IPS DF 4.7 (cell line): ENCODE measurements at regions not wholly inside any gene's neighbourhood (a gene's known extent, or its start where the extent isn't known, plus 50 kb on each side); places are given as distances from the start of the nearest gene placed in this dataset.
"Not testable (repeated sequence)": the region's sequence is repeated elsewhere in the genome, so short reads cannot be mapped to it uniquely, and the experiment has no call there.

Experiments
- DNase-seq: peaks from one replicate; pipeline ENCODE4 v3.0.0-alpha.2; 2013; ENCODE audit warnings: low spot score; ENCODE audit errors: extremely low read depth

DNA sequence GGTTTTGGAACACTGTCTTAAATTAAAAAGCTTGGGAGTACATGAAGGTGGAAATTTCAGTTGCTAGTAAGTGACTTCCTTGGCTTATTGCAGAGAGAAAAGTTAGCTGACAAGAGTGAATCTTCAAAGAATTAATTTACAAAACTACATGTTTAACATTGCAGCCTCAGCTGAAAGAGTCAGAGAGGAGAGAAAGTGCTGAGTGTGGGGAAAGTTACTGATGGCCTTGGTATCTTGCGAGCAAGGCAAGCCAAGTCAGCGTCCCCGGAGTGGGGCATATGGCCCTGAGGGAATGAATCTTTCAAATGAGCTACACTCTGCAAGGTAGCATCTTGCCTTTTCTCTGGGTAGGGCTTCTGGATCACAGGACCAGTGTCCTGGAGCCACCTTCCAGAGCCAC, 131.3 kb downstream of the LPIN1 start:
- DNase-seq, result no peak

DNA sequence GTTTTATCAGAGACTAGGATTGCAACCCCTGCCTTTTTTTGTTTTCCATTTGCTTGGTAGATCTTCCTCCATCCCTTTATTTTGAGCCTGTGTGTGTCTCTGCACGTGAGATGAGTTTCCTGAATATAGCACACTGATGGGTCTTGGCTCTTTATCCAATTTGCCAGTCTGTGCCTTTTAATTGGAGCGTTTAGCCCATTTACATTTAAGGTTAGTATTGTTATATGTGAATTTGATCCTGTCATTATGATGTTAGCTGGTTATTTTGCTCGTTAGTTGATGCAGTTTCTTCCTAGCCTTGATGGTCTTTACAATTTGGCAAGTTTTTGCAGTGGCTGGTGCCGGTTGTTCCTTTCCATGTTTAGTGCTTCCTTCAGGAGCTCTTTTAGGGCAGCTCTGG, 138.8 kb downstream of the LPIN1 start:
- DNase-seq, result not testable (repeated sequence)

DNA sequence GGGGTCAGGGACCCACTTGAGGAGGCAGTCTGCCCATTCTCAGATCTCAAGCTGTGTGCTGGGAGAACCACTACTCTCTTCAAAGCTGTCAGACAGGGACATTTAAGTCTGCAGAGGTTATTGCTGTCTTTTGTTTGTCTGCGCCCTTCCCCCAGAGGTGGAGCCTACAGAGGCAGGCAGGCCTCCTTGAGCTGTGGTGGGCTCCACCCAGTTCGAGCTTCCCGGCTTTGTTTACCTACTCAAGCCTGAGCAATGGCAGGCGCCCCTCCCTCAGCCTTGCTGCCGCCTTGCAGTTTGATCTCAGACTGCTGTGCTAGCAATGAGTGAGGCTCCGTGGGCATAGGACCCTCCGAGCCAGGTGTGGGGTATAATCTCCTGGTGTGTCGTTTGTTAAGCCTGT, 140.5 kb downstream of the LPIN1 start:
- not testable (repeated sequence) for DNase-seq

DNA sequence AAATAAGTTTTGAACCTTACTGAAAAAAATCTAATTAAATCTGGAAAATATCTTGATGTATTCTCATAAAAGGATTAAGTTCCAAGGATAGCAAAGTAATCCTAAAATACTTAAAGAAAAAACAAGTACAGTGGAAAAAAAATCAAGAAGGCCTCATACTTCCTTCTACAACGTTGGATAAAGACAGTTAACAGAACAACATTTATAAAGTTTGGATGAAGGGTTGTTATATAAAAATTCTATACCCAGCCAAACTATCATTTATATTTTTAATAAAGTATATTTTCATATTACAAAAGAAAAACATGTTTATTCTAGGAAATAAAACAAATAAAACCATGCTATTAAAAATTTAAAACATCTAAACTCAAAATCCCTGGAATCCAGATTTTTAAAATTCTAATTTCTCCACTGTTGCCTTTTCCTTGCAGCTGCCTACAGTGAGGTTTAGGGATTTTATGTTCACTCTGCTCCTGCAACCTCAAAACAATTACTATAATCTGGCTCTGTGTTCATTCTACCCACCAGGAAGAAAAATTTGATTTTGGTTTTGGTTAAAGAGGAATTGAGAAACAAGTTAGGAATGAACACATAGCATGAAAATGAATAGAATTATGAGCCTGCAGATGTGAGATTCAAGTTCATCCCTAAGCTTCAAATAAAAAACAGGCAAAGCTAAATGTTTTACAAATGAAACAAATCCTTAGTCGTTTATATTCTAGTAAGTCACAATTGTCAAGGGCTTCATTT, 142.8 kb downstream of the LPIN1 start:
- DNase-seq, result no peak

DNA sequence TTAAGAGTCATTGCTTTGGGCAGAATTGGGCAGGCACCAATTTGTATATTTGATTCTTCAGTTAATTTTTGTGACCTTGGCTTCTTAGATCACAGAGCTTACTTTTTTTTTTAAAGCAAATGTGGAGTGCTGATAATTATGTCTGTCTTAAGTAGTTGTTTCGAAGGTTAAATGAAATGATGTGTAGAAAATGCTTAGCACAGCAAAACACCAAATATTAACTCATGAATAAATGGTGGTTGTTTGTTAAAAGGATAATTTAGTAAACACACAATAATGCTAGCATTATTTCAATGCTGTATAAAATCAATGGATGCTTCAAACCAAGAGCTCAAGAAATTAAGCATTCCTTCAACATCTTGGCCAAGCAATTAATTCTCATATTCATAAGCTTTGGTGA, 143.4 kb downstream of the LPIN1 start:
- no peak for DNase-seq

DNA sequence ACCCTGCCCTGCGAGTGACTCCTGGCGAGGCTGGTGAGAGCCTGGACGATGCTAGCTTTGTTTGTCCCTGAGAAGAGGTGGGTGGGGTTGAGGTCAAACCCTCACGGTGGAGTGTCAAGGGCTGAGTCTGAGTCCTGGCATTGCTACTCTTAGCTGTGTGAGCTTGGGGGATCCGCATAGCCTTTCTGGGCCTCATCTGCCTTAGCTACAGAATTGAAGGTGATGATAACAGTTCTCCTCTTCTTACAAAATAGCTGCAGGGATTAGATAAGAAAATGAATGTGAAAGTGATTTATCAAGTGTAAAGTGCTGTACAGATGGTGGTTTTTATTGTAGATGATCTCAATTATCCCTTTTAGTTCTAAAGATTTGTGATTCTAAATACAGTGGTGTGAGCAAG, 144.6 kb downstream of the LPIN1 start:
- no peak for DNase-seq

DNA sequence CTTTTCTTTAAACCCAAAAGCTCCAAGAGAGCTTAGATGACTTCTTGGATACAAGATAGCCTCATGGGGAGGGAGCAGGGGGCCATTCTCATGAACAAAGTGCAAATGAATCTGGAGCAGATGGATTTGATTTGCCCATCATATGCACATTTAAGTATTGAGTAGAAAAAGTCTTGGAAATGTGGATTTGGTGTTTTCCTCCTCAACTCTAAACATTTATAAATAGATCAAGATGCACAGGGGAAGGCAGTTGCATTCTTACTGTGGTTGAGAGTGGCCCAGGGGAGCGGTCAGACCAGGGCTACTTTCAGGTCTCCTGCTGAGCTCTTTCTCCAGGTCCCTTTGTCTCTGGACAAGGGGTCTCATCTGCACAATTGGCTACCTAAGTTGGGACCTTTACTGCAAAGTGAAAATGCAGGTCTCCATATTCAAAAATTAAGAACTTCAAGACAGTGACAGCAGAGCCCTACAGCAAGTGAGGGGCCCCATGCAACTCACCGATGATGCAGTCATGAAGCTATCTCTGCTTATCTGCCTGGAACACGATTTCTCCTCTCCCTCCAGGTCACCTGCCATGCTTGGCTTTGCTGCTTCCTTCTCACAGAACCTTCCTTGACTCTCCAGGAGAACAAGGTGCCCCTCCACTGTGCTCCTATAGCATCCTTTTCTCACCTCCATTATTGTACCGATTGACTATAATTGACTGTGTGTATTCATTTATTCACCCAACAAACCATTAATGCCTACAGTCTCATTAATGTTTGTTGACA, 145.4 kb downstream of the LPIN1 start:
- no peak for DNase-seq

DNA sequence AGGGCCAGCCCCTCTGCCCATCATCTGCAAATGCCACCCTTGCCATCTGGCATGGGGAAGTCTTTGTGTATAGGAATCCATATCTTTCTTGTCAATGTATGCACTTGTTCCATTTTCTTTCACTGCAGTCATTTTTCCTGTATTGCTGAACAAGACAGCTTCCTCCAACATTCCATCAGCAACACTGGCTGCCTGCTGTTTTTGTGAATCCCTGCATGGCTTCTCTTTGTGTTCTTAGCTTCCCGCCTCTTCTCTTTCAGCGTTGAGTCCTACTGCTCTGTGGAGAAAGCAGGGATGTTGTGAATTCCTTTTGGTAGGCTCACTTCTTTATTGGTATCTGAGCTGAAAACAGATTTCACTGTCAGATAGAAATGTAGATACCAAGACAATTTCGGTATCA, 150.0 kb downstream of the LPIN1 start:
- DNase-seq, result no peak

DNA sequence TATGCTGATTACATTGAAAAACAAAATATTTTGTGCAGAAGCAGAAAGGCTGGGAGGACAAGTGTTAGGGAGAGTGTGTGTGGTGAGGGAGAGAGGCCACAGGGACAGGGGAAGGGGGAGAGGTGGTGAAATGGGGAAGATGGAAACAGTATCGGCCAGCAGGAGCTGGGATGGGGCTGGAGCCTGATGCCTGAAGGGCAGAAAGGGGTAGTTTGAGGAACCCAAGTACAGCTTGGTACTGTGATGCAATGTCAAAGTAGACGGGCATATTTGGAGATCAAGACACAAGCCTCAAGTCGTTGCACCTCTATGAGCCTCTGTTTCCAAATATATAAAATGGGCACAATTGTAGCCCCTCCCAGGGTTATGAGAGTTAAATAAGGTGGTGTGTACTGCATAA, 152.1 kb downstream of the LPIN1 start:
- no peak for DNase-seq

DNA sequence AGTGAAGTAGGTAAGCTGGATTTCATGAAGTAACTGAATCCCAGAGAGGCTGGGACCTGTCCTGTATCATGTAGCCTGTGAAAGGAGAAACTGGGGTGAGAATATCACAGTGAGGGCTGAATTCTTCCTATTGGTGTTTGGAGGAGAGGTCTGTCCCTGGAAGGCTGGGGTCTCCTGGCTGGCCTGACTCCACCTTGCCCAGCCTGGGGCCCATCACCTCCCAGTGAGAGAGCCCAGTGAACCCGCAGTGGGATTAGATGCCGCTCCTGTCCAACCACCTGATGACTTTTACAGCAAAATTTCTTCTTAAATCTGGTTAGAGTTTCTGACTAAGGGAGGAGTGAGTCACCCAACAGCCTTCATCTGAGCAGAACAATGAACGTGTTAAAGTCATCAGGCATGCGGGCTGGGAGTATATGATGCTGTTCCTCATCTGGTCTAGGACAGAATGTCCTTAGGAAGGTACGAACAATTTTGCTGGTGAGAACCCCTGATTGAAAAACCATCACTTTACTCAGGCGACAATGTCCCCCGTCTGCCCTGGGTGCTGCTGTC, 152.9 kb downstream of the LPIN1 start:
- no peak for DNase-seq

DNA sequence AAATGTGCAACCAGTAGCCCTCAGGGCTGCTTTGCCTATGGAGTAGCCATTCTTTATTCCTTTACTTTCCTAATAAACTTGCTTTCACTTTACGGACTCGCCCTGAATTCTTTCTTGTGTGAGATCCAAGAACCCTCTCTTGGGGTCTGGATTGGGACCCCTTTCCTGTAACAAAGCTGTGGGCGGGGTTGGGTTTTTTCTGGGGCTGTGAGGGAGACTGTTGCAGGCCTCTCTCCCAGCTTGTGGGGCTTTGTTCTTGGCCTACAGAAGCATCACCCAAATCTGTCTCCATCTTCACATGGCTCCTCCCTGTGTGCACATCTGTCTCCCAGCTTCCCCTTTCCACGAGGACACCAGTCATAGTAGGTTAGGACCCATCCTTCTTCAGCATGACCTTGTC, 154.5 kb downstream of the LPIN1 start:
- DNase-seq, result not testable (repeated sequence)

DNA sequence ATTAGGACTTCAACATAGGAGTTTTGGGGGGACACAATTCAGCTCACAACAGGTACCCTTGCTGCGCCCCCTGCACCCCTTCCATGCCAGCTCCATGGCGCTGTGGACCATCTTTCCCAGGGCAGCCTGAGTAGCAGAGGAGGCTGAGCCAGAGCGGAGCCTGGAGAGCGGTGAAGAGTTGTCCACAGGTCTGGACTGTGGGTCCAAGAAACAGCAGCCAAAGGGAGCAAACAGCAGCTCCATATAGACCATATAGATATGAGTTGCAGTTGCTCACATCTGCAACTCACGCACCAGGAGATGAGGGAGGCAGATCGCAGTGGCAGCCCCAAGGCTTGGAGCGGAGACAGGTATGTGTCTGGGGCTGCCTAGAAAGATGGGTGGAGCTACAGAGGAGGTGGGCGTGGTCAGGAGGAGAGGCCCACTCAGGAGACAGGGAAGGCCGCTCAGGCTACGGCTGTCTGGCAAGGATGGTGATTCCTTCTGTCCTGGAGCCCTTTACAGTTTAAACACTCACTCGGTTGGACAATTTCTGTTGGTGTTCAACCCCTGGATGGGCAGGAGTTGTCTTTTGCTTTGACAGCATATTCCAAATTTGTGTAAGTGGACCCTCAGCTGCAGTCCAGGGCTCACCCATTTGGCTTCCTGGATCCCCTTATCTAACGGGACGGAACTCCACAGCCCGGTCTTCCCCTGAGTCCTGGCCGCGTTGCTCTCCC, 155.1 kb downstream of the LPIN1 start:
- DNase-seq, result no peak

DNA sequence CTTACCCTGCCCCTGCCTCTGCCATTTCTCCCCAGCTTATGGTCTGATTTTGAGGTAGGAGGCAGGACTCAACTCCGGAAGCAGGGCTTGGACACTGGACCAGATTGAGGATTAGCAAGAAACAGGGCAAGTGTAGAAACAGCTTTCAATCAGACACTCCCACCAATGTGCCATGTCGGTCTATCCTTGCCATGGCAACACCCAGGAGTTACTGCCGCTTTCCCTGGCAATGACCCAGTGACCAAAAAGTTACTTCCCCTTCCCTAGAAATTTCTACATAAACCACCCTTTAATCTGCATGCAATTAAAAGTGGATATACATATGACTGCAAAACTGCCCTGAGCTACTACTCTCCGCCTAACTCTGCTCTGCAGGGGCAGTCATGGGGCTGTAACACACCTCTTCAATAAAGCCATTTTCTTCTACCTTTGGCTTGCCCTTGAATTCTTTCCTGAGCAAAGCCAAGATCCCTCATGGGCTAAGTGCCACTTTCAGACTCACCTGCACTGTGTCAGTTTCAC, 156.7 kb downstream of the LPIN1 start:
- no peak for DNase-seq

DNA sequence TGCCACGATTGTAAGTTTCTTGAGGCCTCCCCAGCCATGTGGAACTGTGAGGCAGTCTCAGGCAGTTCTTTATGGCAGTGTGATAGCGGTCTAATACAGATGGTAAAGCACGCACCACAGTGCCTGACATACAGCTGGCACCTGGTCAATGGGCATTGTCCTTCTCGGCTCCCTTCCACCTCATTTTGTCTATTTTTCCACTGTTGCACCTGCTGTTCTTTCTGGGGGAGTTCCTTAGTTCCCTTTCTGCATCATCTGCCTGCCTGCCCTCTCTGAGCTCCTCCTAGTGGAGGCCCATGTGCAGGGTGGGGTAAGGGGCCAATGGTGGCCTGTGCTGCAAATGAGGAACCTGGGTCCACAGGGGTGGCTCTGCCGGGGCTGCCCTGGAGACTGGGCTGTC, 157.6 kb downstream of the LPIN1 start:
- no peak for DNase-seq

DNA sequence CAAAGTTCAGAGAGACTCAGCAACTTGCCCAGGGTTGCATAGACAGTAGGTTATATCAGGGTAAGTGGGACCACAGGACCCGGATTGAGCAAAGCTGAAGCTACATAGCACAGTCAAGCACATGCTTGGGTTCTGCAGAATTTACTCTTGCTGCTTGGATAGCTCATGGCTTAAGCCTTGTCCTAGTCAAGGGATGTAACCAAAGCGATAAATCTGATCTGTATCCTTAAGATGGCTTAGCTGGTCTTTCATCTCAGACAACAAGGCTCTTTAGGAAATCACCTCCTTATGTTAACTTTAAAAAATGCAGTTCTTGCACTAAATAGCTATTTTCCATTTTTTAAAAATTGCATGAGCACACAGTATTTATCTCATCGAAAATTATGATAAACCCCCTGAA, 158.5 kb downstream of the LPIN1 start:
- no peak for DNase-seq

DNA sequence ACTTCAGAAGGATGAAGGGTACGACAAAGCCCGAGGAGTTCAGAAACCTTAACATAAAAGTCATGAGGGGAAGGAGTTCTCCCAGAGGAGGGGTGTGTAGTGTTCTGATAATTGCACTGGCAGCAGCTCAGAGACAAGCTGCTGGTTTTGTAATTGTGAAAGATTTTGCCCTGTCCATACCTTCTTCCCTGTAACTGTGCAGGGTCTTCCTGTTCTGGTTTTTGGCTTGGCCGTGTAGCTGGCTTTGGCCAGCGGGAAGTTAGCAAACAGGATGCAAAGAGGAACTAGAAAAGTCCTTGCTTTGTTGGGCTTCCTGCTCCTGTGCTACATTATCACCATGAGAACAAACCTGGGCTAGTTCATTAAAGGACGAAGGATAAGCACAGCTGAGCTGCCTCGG, 160.8 kb downstream of the LPIN1 start:
- no peak for DNase-seq

DNA sequence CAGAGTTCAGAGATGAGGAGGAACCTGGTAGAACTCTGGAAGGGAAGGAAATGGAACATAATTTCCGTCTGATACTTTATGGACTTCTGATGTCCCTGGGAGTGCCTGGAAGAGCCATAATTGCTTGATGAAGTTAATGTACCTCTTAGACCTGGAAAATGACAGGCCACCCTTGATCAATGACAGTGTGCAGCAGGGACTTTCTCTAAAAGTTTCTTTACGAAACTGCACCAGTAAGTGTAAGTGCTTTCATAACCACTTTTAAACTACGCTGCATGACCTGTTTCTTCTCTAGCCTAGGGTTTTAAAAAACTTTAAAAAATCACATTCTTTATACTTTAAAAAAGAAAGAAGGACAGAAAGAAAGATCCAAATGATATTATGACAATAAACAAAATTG, 164.5 kb downstream of the LPIN1 start:
- no peak for DNase-seq

DNA sequence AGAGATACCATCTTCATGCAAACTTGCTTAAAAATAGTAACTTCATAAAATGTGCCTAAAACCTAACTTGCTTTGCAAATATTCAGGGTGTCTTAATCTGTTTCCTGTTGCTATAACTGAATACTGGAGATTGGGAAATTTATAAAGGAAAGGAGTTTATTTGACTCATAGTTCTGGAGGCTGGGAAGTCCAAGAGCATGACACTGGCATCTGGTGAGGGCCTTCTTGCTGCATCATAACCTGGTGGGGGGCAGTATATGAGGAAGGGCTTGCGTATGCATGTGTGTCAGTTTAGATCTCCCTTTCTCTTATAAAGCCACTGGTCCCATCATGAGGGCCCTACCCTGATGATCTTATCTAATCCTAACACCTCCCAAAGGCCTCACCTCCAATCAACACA, 166.5 kb downstream of the LPIN1 start:
- no peak for DNase-seq

DNA sequence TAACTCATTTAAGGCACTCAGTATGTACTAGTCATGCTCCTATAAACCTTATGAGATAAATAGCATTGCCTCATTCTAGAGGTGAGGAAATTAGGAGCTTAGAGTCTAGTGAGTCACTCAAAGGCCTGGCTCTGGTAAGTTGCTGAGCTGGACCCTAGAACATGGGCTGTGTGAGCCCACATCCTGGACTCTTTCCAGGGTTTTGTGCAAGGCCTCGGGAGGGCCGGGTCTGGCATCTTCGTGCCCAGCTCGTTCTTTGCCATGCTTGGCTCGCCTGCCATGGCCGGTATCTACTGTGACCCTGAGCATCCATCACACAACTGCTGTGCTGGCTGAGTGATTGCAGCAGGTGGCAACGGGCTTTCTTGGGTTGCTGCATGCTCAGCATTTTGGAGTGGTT, 168.0 kb downstream of the LPIN1 start:
- no peak for DNase-seq

DNA sequence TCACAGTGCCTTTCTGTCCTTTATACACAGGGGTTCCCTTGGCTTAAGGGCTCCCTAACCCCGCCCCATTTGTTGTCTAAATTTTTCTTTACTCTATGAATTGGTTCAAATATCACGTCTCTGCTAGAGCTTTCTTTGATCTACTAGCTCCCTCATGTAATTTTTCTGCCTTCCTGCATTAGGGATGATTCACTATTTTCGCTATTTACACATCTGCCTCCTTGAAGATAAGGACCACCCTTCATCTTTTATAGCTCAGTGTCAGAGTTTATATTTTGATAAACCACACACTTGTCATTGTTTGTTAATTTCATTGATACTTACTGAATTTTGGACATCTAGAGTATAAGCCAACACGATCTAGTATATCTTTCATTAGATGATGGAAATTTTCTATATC, 169.2 kb downstream of the LPIN1 start:
- DNase-seq, result no peak

DNA sequence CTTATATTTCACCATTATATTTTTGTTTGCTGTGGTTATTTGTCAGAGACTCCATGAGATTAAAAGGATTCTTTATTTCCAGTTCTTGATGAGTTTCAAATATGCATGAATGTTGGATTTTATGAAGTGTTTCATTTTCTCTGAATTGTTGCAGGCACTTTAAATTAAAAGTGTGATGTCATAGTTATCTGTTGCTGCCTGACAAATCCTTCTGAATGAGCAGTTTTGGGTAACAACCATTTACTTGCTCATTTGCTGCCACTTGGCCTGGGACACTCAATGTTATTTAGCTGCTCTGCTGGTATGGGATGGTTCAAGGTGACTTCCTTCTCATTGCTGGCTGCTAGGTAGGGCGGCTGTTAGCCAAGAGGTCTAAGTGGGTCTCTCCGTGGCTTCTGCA, 173.5 kb downstream of the LPIN1 start:
- no peak for DNase-seq
